ENCODE measurements at regions not wholly inside any gene's neighbourhood (a gene's known extent, or its start where the extent isn't known, plus 50 kb on each side); places are given as distances from the start of the nearest gene placed in this dataset.
"Not testable (repeated sequence)": the region's sequence is repeated elsewhere in the genome, so short reads cannot be mapped to it uniquely, and the experiment has no call there.

DNA sequence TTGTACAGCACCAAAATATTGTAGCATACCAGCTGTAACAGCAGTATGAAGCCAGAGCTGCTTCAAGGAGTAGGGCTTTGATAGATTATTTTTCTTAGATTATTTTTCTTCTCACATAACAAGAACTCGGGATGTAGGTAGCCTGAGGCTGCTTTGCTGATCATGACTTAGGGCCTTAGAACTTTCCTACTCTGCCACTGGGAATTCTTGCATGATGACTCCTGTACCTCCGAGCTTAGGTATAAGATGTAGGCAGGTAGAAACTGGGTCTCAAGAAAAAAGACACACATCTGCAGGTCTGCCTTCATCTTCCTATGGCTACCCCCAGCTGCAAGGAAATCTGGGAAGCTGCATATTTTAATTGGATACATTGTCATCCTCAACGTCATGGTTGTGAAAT lies 115.9 kb upstream of the PNPLA4 start:
- no peak overlapping the region for H3K27ac ChIP-seq (ENCODE audit: low read depth, low read length, poor library complexity, severe bottlenecking)
- CTCF ChIA-PET (ENCODE audit: unreplicated experiment), result no interaction called here
- no peaks in the 10 kb centered on the region for H3K9me3 ChIP-seq (ENCODE audit: low read length)
- H3K79me2 ChIP-seq (ENCODE audit: insufficient read depth, low read depth, low read length), result no peaks in the 10 kb centered on the region
- no peak overlapping the region for H3K4me3 ChIP-seq (ENCODE audit: low read depth, low read length, poor library complexity, severe bottlenecking)
- intact Hi-C loops (cut with micrococcal nuclease; ENCODE audit: unreplicated experiment), result no loop called here
- H3K4me1 ChIP-seq (ENCODE audit: insufficient read depth, low read length, poor library complexity, severe bottlenecking), result no peaks in the 10 kb centered on the region
- POLR2A ChIA-PET, result no interaction called here
- no TSS peak for BruUV-seq (replicated peaks)
- H3K9me2 ChIP-seq (ENCODE audit: insufficient read depth, low read length), result no peaks in the 10 kb centered on the region
- H4K20me1 ChIP-seq (ENCODE audit: insufficient read depth, low read length), result no peaks in the 10 kb centered on the region
- no peak overlapping the region for H3K4me2 ChIP-seq (ENCODE audit: low read length)
- no peak for DNase-seq (ENCODE audit: low spot score)
- no peaks in the 10 kb centered on the region for H3K36me3 ChIP-seq (ENCODE audit: insufficient read depth, low read length)
- TF ChIP-seq EZH2phosphoT487 (IDR thresholded peaks at IDR 0.05; ENCODE audit: borderline replicate concordance, low read depth, low read length) (no peak), CTCF (conservative IDR thresholded peaks at IDR 0.05; ENCODE audit: low read length) (no peak)
- no peak overlapping the region for H2AFZ ChIP-seq (ENCODE audit: low read length)

DNA sequence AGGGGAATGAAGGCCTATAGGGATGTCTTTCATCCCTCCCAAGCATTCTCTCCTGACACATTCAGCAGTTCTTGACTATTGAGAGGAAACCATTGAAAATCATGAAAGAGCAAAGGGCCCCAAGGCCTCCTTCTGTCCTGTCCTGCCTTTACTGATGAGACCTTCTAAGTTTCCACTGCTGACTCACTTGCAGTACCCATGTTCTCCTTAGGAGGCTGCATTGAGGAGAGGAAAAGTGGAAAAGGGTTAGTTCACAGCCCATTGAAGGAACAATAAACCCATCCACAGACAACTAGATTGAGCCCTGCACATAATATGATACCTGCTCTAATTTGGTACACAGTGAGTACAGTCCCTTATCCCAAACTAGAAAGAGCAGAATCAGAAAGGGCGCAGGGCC lies 115.1 kb upstream of the PNPLA4 start:
- no peaks in the 10 kb centered on the region for H4K20me1 ChIP-seq (ENCODE audit: insufficient read depth, low read length)
- H3K79me2 ChIP-seq (ENCODE audit: insufficient read depth, low read depth, low read length), result no peaks in the 10 kb centered on the region
- DNase-seq (ENCODE audit: low spot score), result no peak
- H3K4me3 ChIP-seq (ENCODE audit: low read depth, low read length, poor library complexity, severe bottlenecking), result no peak overlapping the region
- no peak overlapping the region for H3K4me2 ChIP-seq (ENCODE audit: low read length)
- H3K9me2 ChIP-seq (ENCODE audit: insufficient read depth, low read length), result no peaks in the 10 kb centered on the region
- H3K36me3 ChIP-seq (ENCODE audit: insufficient read depth, low read length), result no peaks in the 10 kb centered on the region
- H3K27ac ChIP-seq (ENCODE audit: low read depth, low read length, poor library complexity, severe bottlenecking), result no peak overlapping the region
- intact Hi-C loops (cut with micrococcal nuclease; ENCODE audit: unreplicated experiment), result no loop called here
- TF ChIP-seq EZH2phosphoT487 (IDR thresholded peaks at IDR 0.05; ENCODE audit: borderline replicate concordance, low read depth, low read length) (no peak), CTCF (conservative IDR thresholded peaks at IDR 0.05; ENCODE audit: low read length) (0 out of 2 replicates have a peak, but pooled peaks have one; percentile 12)
- no peaks in the 10 kb centered on the region for H3K4me1 ChIP-seq (ENCODE audit: insufficient read depth, low read length, poor library complexity, severe bottlenecking)
- H2AFZ ChIP-seq (ENCODE audit: low read length), result no peak overlapping the region
- POLR2A ChIA-PET, result no interaction called here
- H3K9me3 ChIP-seq (ENCODE audit: low read length), result no peaks in the 10 kb centered on the region
- CTCF ChIA-PET (ENCODE audit: unreplicated experiment), result no interaction called here
- no TSS peak for BruUV-seq (replicated peaks)

- H3K4me3 ChIP-seq (ENCODE audit: low read depth, low read length, poor library complexity, severe bottlenecking); H3K79me2 ChIP-seq (ENCODE audit: insufficient read depth, low read depth, low read length); H4K20me1 ChIP-seq (ENCODE audit: insufficient read depth, low read length); H3K4me2 ChIP-seq (ENCODE audit: low read length); DNase-seq (ENCODE audit: low spot score); H3K9me2 ChIP-seq (ENCODE audit: insufficient read depth, low read length); CTCF ChIA-PET (ENCODE audit: unreplicated experiment); H3K27ac ChIP-seq (ENCODE audit: low read depth, low read length, poor library complexity, severe bottlenecking); BruUV-seq (replicated peaks); H3K4me1 ChIP-seq (ENCODE audit: insufficient read depth, low read length, poor library complexity, severe bottlenecking); POLR2A ChIA-PET; H2AFZ ChIP-seq (ENCODE audit: low read length); H3K36me3 ChIP-seq (ENCODE audit: insufficient read depth, low read length); intact Hi-C loops (cut with micrococcal nuclease; ENCODE audit: unreplicated experiment); H3K9me3 ChIP-seq (ENCODE audit: low read length): not testable (repeated sequence)
These were observed 112.5 kb upstream of the PNPLA4 start for GRCh38 chrX:8039711-8040110.

Measured in OCI-LY7 (cell line).